Suppressor macrophage (primary cell): ENCODE measurements at regions not wholly inside any gene's neighbourhood (a gene's known extent, or its start where the extent isn't known, plus 50 kb on each side); places are given as distances from the start of the nearest gene placed in this dataset.
A peak's percentile ranks its signal among the peaks of the same experiment; 100 is the strongest.

Experiments
- DNase-seq, 4 experiments: peaks; one replicate each; pipeline ENCODE4 v3.0.0-alpha.2; 2020 to 2022

- no peak for DNase-seq
These were observed 61.4 kb upstream of the FST start for GRCh38 chr5:53418826-53419658.

GRCh38 chr5:53422539-53422938 lies 57.9 kb upstream of the FST start:
- peak in 3 of 4 experiments; percentile 10 to 33 (median 18) for DNase-seq

GRCh38 chr5:53423724-53424123 lies 56.7 kb upstream of the FST start:
- no peak for DNase-seq

- DNase-seq: no peak
These were observed 55.5 kb upstream of the FST start for GRCh38 chr5:53424686-53425615.

- peak; percentile 19 to 36 (median 32) for DNase-seq
These were observed 54.5 kb upstream of the FST start for GRCh38 chr5:53425687-53426511.

GRCh38 chr5:53426512-53426830 lies 54.0 kb upstream of the FST start:
- no peak for DNase-seq

- no peak for DNase-seq
These were observed 53.6 kb upstream of the FST start for GRCh38 chr5:53426878-53427277.

GRCh38 chr5:53427965-53428364 lies 52.5 kb upstream of the FST start:
- DNase-seq: no peak

- no peak for DNase-seq
These were observed 50.7 kb upstream of the FST start for GRCh38 chr5:53429706-53430105.

GRCh38 chr5:53430618-53431252 lies 49.7 kb upstream of the FST start:
- DNase-seq: peak in 2 of 4 experiments; percentile 23 to 28
